ENCODE measurements at regions not wholly inside any gene's neighbourhood (a gene's known extent, or its start where the extent isn't known, plus 50 kb on each side); places are given as distances from the start of the nearest gene placed in this dataset.
"Not testable (repeated sequence)": the region's sequence is repeated elsewhere in the genome, so short reads cannot be mapped to it uniquely, and the experiment has no call there.

GRCh38 chr15:85263842-85264440 lies 116.5 kb upstream of the AKAP13 start:
- H3K4me3 ChIP-seq; H3K27me3 ChIP-seq; H3K4me1 ChIP-seq; H3K36me3 ChIP-seq; intact Hi-C loops (cut with DNase I; ENCODE audit: low total_unique reads); H3K9me3 ChIP-seq; DNase-seq; H3K27ac ChIP-seq: not testable (repeated sequence)
- WGBS, 5 donors, result 77 to 100% (median 87%) methylated on average over 2 to 12 of the region's 13 CpGs

- H3K4me1 ChIP-seq; H3K36me3 ChIP-seq; H3K27ac ChIP-seq; H3K27me3 ChIP-seq; intact Hi-C loops (cut with DNase I; ENCODE audit: low total_unique reads); DNase-seq; H3K4me3 ChIP-seq; H3K9me3 ChIP-seq: not testable (repeated sequence)
- 66 to 100% (median 80%) methylated on average over 2 to 14 of the region's 14 CpGs for WGBS, 5 donors
These were observed 115.7 kb upstream of the AKAP13 start for GRCh38 chr15:85264614-85265190.

- WGBS, 5 donors, result 82 to 89% (median 86%) methylated on average over 9 to 13 of the region's 24 CpGs; no CpG with 5 or more reads in 2 of the 5 donors
- DNase-seq; H3K9me3 ChIP-seq; H3K4me3 ChIP-seq; H3K4me1 ChIP-seq; H3K27ac ChIP-seq; H3K36me3 ChIP-seq; intact Hi-C loops (cut with DNase I; ENCODE audit: low total_unique reads); H3K27me3 ChIP-seq: not testable (repeated sequence)
These were observed 113.1 kb upstream of the AKAP13 start for GRCh38 chr15:85267158-85267857.

- intact Hi-C loops (cut with DNase I; ENCODE audit: low total_unique reads), result no loop called here
- WGBS, 5 donors, result 89 to 92% (median 91%) methylated on average over 14 of the region's 14 CpGs
- Histone ChIP-seq H3K27me3 (no peaks in the 10 kb centered on the region), H3K9me3 (no peaks in the 10 kb centered on the region), H3K36me3 (no peaks in the 10 kb centered on the region), H3K4me1 (no peaks in the 10 kb centered on the region), H3K4me3 (no peak overlapping the region), H3K27ac (no peak overlapping the region)
- no peak for TF ChIP-seq POLR2AphosphoS5 (IDR thresholded peaks at IDR 0.05)
- no peak for TF ChIP-seq POLR2A (IDR thresholded peaks at IDR 0.05)
- no peak for TF ChIP-seq EP300 (IDR thresholded peaks at IDR 0.05)
- no peak for TF ChIP-seq CTCF (IDR thresholded peaks at IDR 0.05)
- no peak for DNase-seq
These were observed 105.9 kb upstream of the AKAP13 start for GRCh38 chr15:85274315-85275050.

GRCh38 chr15:85276508-85276907 lies 103.9 kb upstream of the AKAP13 start:
- Histone ChIP-seq H3K27me3 (no peaks in the 10 kb centered on the region), H3K4me1 (no peaks in the 10 kb centered on the region), H3K36me3 (no peaks in the 10 kb centered on the region), H3K4me3 (no peak overlapping the region), H3K9me3 (no peaks in the 10 kb centered on the region), H3K27ac (no peak overlapping the region)
- DNase-seq, result no peak
- intact Hi-C loops (cut with DNase I; ENCODE audit: low total_unique reads), result no loop called here
- WGBS, 5 donors, result 58 to 71% (median 60%) methylated on average over 4 of the region's 4 CpGs
- TF ChIP-seq EP300 (IDR thresholded peaks at IDR 0.05) (no peak), POLR2AphosphoS5 (IDR thresholded peaks at IDR 0.05) (no peak), POLR2A (IDR thresholded peaks at IDR 0.05) (no peak), CTCF (IDR thresholded peaks at IDR 0.05) (no peak)

All from stomach (tissue), 8 donors.